ENCODE measurements at regions not wholly inside any gene's neighbourhood (a gene's known extent, or its start where the extent isn't known, plus 50 kb on each side); places are given as distances from the start of the nearest gene placed in this dataset.

GRCh38 chr4:130851932-130852331 is 1756.0 kb downstream of the C4orf33 start:
- no peak for DNase-seq (ENCODE audit: low read depth, low spot score)
- Histone ChIP-seq H3K9me3 (ENCODE audit: insufficient read depth, low read length) (no peaks in the 10 kb centered on the region), H3K36me3 (ENCODE audit: insufficient read depth, insufficient read length, low read length) (no peaks in the 10 kb centered on the region), H3K27me3 (ENCODE audit: insufficient read depth, insufficient read length) (no peaks in the 10 kb centered on the region), H3K9ac (ENCODE audit: insufficient read length, low read depth) (no peak overlapping the region), H3K4me3 (ENCODE audit: insufficient read length, low read depth) (no peak overlapping the region), H3K4me1 (ENCODE audit: insufficient read depth, insufficient read length) (no peaks in the 10 kb centered on the region)
- no peak for TF ChIP-seq YY1 (IDR thresholded peaks at IDR 0.05; ENCODE audit: insufficient read depth, insufficient read length)
- no peak for TF ChIP-seq SUZ12 (IDR thresholded peaks at IDR 0.05; ENCODE audit: extremely low read depth, insufficient read depth, insufficient read length)
- TF ChIP-seq ZNF274 (IDR thresholded peaks at IDR 0.05; ENCODE audit: low read depth, low read length): no peak

GRCh38 chr4:130855533-130855932 is 1759.6 kb downstream of the C4orf33 start:
- no peaks in the 10 kb centered on the region for H3K27me3 ChIP-seq (ENCODE audit: insufficient read depth, insufficient read length)
- no peak for TF ChIP-seq ZNF274 (IDR thresholded peaks at IDR 0.05; ENCODE audit: low read depth, low read length)
- no peak for TF ChIP-seq YY1 (IDR thresholded peaks at IDR 0.05; ENCODE audit: insufficient read depth, insufficient read length)
- no peak for TF ChIP-seq SUZ12 (IDR thresholded peaks at IDR 0.05; ENCODE audit: extremely low read depth, insufficient read depth, insufficient read length)
- DNase-seq (ENCODE audit: low read depth, low spot score): no peak
- H3K4me1 ChIP-seq (ENCODE audit: insufficient read depth, insufficient read length): no peaks in the 10 kb centered on the region
- H3K9me3 ChIP-seq (ENCODE audit: insufficient read depth, low read length): no peaks in the 10 kb centered on the region
- H3K36me3 ChIP-seq (ENCODE audit: insufficient read depth, insufficient read length, low read length): no peaks in the 10 kb centered on the region
- no peak overlapping the region for H3K9ac ChIP-seq (ENCODE audit: insufficient read length, low read depth)
- H3K4me3 ChIP-seq (ENCODE audit: insufficient read length, low read depth): no peak overlapping the region

- Histone ChIP-seq H3K9ac (ENCODE audit: insufficient read length, low read depth) (no peak overlapping the region), H3K9me3 (ENCODE audit: insufficient read depth, low read length) (no peaks in the 10 kb centered on the region), H3K36me3 (ENCODE audit: insufficient read depth, insufficient read length, low read length) (no peaks in the 10 kb centered on the region), H3K27me3 (ENCODE audit: insufficient read depth, insufficient read length) (no peaks in the 10 kb centered on the region), H3K4me1 (ENCODE audit: insufficient read depth, insufficient read length) (no peaks in the 10 kb centered on the region), H3K4me3 (ENCODE audit: insufficient read length, low read depth) (no peak overlapping the region)
- TF ChIP-seq SUZ12 (IDR thresholded peaks at IDR 0.05; ENCODE audit: extremely low read depth, insufficient read depth, insufficient read length): no peak
- no peak for TF ChIP-seq YY1 (IDR thresholded peaks at IDR 0.05; ENCODE audit: insufficient read depth, insufficient read length)
- no peak for TF ChIP-seq ZNF274 (IDR thresholded peaks at IDR 0.05; ENCODE audit: low read depth, low read length)
- DNase-seq (ENCODE audit: low read depth, low spot score): no peak
These were observed 1764.0 kb downstream of the C4orf33 start for GRCh38 chr4:130859991-130860390.

- no peak for DNase-seq (ENCODE audit: low read depth, low spot score)
- H3K4me3 ChIP-seq (ENCODE audit: insufficient read length, low read depth): no peak overlapping the region
- no peaks in the 10 kb centered on the region for H3K9me3 ChIP-seq (ENCODE audit: insufficient read depth, low read length)
- no peaks in the 10 kb centered on the region for H3K4me1 ChIP-seq (ENCODE audit: insufficient read depth, insufficient read length)
- no peaks in the 10 kb centered on the region for H3K36me3 ChIP-seq (ENCODE audit: insufficient read depth, insufficient read length, low read length)
- H3K9ac ChIP-seq (ENCODE audit: insufficient read length, low read depth): no peak overlapping the region
- no peaks in the 10 kb centered on the region for H3K27me3 ChIP-seq (ENCODE audit: insufficient read depth, insufficient read length)
- TF ChIP-seq SUZ12 (IDR thresholded peaks at IDR 0.05; ENCODE audit: extremely low read depth, insufficient read depth, insufficient read length): no peak
- no peak for TF ChIP-seq ZNF274 (IDR thresholded peaks at IDR 0.05; ENCODE audit: low read depth, low read length)
- TF ChIP-seq YY1 (IDR thresholded peaks at IDR 0.05; ENCODE audit: insufficient read depth, insufficient read length): no peak
These were observed 1801.0 kb downstream of the C4orf33 start for GRCh38 chr4:130896920-130897319.

- Histone ChIP-seq H3K27me3 (ENCODE audit: insufficient read depth, insufficient read length) (no peaks in the 10 kb centered on the region), H3K9me3 (ENCODE audit: insufficient read depth, low read length) (no peaks in the 10 kb centered on the region), H3K36me3 (ENCODE audit: insufficient read depth, insufficient read length, low read length) (no peaks in the 10 kb centered on the region), H3K4me3 (ENCODE audit: insufficient read length, low read depth) (no peak overlapping the region), H3K9ac (ENCODE audit: insufficient read length, low read depth) (no peak overlapping the region), H3K4me1 (ENCODE audit: insufficient read depth, insufficient read length) (no peaks in the 10 kb centered on the region)
- TF ChIP-seq ZNF274 (IDR thresholded peaks at IDR 0.05; ENCODE audit: low read depth, low read length) (no peak), YY1 (IDR thresholded peaks at IDR 0.05; ENCODE audit: insufficient read depth, insufficient read length) (no peak), SUZ12 (IDR thresholded peaks at IDR 0.05; ENCODE audit: extremely low read depth, insufficient read depth, insufficient read length) (no peak)
- DNase-seq (ENCODE audit: low read depth, low spot score): no peak
These were observed 1805.4 kb downstream of the C4orf33 start for GRCh38 chr4:130901321-130901720.

- no peak for DNase-seq (ENCODE audit: low read depth, low spot score)
- no peaks in the 10 kb centered on the region for H3K27me3 ChIP-seq (ENCODE audit: insufficient read depth, insufficient read length)
- no peak overlapping the region for H3K9ac ChIP-seq (ENCODE audit: insufficient read length, low read depth)
- no peaks in the 10 kb centered on the region for H3K36me3 ChIP-seq (ENCODE audit: insufficient read depth, insufficient read length, low read length)
- H3K9me3 ChIP-seq (ENCODE audit: insufficient read depth, low read length): peaks cover 12% of the 10 kb centered on the region; the same call in 1 of the 2 replicates
- H3K4me1 ChIP-seq (ENCODE audit: insufficient read depth, insufficient read length): no peaks in the 10 kb centered on the region
- H3K4me3 ChIP-seq (ENCODE audit: insufficient read length, low read depth): no peak overlapping the region
- no peak for TF ChIP-seq YY1 (IDR thresholded peaks at IDR 0.05; ENCODE audit: insufficient read depth, insufficient read length)
- no peak for TF ChIP-seq SUZ12 (IDR thresholded peaks at IDR 0.05; ENCODE audit: extremely low read depth, insufficient read depth, insufficient read length)
- peak; percentile 69 for TF ChIP-seq ZNF274 (IDR thresholded peaks at IDR 0.05; ENCODE audit: low read depth, low read length)
These were observed 1827.0 kb downstream of the C4orf33 start for GRCh38 chr4:130922955-130923354.

- H3K9ac ChIP-seq (ENCODE audit: insufficient read length, low read depth): no peak overlapping the region
- no peak for TF ChIP-seq ZNF274 (IDR thresholded peaks at IDR 0.05; ENCODE audit: low read depth, low read length)
- no peak for TF ChIP-seq SUZ12 (IDR thresholded peaks at IDR 0.05; ENCODE audit: extremely low read depth, insufficient read depth, insufficient read length)
- no peak for TF ChIP-seq YY1 (IDR thresholded peaks at IDR 0.05; ENCODE audit: insufficient read depth, insufficient read length)
- DNase-seq (ENCODE audit: low read depth, low spot score): no peak
- no peaks in the 10 kb centered on the region for H3K27me3 ChIP-seq (ENCODE audit: insufficient read depth, insufficient read length)
- no peaks in the 10 kb centered on the region for H3K4me1 ChIP-seq (ENCODE audit: insufficient read depth, insufficient read length)
- H3K9me3 ChIP-seq (ENCODE audit: insufficient read depth, low read length): no peaks in the 10 kb centered on the region; the same call in 1 of the 2 replicates
- no peaks in the 10 kb centered on the region for H3K36me3 ChIP-seq (ENCODE audit: insufficient read depth, insufficient read length, low read length)
- H3K4me3 ChIP-seq (ENCODE audit: insufficient read length, low read depth): no peak overlapping the region
These were observed 1859.6 kb downstream of the C4orf33 start for GRCh38 chr4:130955520-130955919.
